Erythroblast (primary cell): ENCODE measurements at regions not wholly inside any gene's neighbourhood (a gene's known extent, or its start where the extent isn't known, plus 50 kb on each side); places are given as distances from the start of the nearest gene placed in this dataset.

Source experiments
- DNase-seq, 2 experiments: peaks; one replicate each; lab custom pipeline; 2025; lab: John Stamatoyannopoulos, UW
- GATA1 ChIP-seq: IDR thresholded peaks from 2 replicates; pipeline ENCODE4 v1.6.1; 2011; ENCODE audit warnings: low read depth, mild to moderate bottlenecking, control low read depth, low read length, moderate library complexity
- POLR2A ChIP-seq: IDR thresholded peaks from 2 replicates; pipeline ENCODE4 v1.6.1; 2011; ENCODE audit warnings: mild to moderate bottlenecking, low read length

- DNase-seq, result no peak
- TF ChIP-seq GATA1, result no peak
- TF ChIP-seq POLR2A, result no peak
Measured at GRCh38 chr2:187143537-187143936, 294.6 kb upstream of the ZSWIM2 start.

- no peak for TF ChIP-seq GATA1
- TF ChIP-seq POLR2A, result no peak
- DNase-seq, result no peak
Measured at GRCh38 chr2:187139469-187139868, 290.5 kb upstream of the ZSWIM2 start.

- no peak for TF ChIP-seq GATA1
- TF ChIP-seq POLR2A, result no peak
- DNase-seq, result peak; percentile 13 to 14
Measured at GRCh38 chr2:187138265-187138664, 289.3 kb upstream of the ZSWIM2 start.

GRCh38 chr2:187136646-187137045, 287.7 kb upstream of the ZSWIM2 start:
- DNase-seq, result no peak
- TF ChIP-seq GATA1, result no peak
- no peak for TF ChIP-seq POLR2A

GRCh38 chr2:187134306-187134705, 285.3 kb upstream of the ZSWIM2 start:
- TF ChIP-seq POLR2A (no peak), GATA1 (no peak)
- no peak for DNase-seq

- TF ChIP-seq GATA1 (no peak), POLR2A (no peak)
- DNase-seq, result no peak
Measured at GRCh38 chr2:187129868-187130267, 280.9 kb upstream of the ZSWIM2 start.

GRCh38 chr2:187129306-187129705, 280.3 kb upstream of the ZSWIM2 start:
- no peak for TF ChIP-seq GATA1
- TF ChIP-seq POLR2A, result no peak
- DNase-seq, result no peak

- TF ChIP-seq GATA1 (no peak), POLR2A (no peak)
- DNase-seq, result no peak
Measured at GRCh38 chr2:187126247-187127005, 277.5 kb upstream of the ZSWIM2 start.

GRCh38 chr2:187125318-187125717, 276.3 kb upstream of the ZSWIM2 start:
- TF ChIP-seq GATA1 (no peak), POLR2A (no peak)
- no peak for DNase-seq

- no peak for DNase-seq
- TF ChIP-seq GATA1 (no peak), POLR2A (no peak)
Measured at GRCh38 chr2:187124529-187124928, 275.6 kb upstream of the ZSWIM2 start.

GRCh38 chr2:187118331-187119099, 269.5 kb upstream of the ZSWIM2 start:
- no peak for DNase-seq
- no peak for TF ChIP-seq GATA1

- TF ChIP-seq GATA1 (no peak), POLR2A (no peak)
- no peak for DNase-seq
Measured at GRCh38 chr2:187117483-187117882, 268.5 kb upstream of the ZSWIM2 start.

GRCh38 chr2:187115627-187116026, 266.7 kb upstream of the ZSWIM2 start:
- TF ChIP-seq GATA1 (no peak), POLR2A (no peak)
- no peak for DNase-seq

- DNase-seq, result no peak
- TF ChIP-seq GATA1 (no peak), POLR2A (no peak)
Measured at GRCh38 chr2:187107001-187107400, 258.0 kb upstream of the ZSWIM2 start.
